Jurkat, Clone E6-1 (cell line): ENCODE measurements at regions not wholly inside any gene's neighbourhood (a gene's known extent, or its start where the extent isn't known, plus 50 kb on each side); places are given as distances from the start of the nearest gene placed in this dataset.

Source experiments
- DNase-seq: peaks from one replicate; pipeline ENCODE4 v3.0.0-alpha.2; 2011; ENCODE audit warnings: low read depth, low spot score
- H3K4me3 ChIP-seq: 2 replicates; pipeline ENCODE4 v1.5.1; 2011; ENCODE audit warnings: mild to moderate bottlenecking, low read length, control low read depth, moderate library complexity

DNA sequence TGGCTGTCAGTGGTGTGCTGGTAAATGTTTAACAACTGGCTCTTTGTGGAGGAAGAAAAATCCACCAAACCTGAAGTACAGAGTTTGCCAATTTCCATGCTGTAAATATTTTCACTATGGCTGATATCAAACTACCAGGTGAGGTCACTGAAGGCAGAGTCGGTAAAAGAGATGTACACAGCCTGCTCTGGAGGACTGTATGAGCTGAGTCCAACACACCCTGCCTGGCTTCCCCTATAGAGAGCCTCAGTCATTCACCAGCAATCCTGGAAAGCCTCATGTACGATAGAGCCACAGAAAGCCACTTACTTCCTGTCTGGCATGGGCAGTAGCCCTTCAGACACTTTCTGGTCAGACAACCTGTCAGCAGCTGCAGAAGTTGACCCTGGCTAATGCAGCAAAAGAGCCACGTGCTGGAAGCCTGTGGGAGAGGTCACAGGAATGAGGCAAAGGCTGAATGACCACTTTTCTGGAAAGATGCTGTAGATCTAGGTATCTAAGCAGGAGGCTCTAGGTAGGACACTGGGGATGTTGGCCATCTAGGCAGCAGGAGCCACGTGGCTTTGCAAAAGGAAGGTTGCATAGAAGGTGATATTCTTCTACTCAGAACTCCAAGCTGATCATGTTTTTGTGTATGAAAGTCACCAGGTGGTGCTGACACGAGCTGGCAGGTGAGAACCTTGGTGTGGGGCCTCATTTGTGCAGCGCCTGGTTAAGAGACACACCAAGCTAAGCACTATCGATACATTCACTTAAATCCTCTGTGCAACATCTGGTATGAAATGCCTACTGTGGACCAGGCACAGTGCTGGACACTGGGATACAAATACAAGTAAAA, 553.9 kb downstream of the VRK1 start:
- H3K4me3 ChIP-seq = no peak overlapping the region
- no peak for DNase-seq

DNA sequence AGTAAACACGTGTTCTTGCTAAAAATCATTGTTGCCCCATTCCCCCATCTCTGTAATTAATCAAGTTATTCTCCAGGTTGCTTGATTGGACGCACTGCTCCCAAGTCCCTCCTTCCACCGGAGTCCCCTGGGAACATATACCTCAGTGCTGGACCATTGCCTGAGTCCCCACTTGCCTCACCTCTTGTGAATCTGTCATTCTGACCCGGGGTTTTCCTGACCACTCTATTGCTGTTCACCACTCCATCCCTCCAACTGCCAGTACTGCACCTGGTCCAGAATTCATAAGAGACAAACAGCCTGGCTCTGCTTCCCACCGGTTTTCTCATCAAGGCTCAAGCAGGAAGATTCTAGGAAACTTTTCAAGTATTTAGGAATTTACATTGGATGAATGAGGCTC, 555.9 kb downstream of the VRK1 start:
- no peak for DNase-seq

DNA sequence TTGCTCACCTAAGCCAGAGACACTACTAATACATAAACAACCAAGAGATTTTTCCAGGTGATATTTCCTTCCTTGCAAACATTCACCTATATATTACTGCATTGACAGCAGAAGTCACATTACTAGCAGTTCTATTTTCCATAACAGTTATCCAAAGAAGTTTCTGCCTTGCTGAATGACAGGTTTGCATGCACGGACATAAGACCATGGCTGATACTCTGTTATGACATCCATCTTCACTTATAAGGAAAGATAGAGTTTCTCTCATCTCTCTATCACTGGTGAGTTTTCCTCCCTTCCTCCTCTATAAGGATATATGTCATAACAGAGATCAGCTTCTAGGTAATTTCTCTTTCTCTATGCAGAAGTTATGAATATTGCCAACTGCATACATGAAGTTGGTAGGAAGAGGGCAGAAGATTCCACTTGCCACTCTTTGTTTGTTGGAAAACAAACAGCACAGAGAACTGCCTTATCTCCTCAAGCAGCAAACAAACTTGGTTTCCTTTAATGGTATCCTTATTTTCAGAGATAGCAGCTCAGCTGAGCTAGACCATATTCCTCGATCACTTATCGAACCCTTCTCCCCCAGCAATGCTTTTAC, 557.0 kb downstream of the VRK1 start:
- no peak for DNase-seq

More for the DNA sequence above, 555.9 kb downstream of the VRK1 start:
- no peak overlapping the region for H3K4me3 ChIP-seq

DNA sequence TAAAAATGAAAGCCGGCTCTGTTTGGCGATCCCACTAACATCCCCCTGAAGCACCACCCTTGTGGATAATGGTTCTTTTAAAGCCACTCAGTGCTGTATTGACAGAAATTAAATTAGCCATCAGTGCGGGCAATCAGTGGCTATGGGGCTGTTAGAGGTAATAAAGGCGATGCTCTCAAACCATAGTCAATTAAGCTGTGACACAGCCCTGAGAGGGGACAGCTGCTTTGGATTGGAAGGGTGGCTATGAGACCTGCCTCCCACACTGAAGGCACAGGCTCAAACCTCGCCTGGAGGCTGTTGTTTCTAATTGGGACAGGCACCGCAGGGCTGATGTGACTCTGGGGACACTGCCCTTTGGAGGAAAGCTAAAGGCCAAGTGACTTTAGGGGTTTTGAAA, 562.2 kb downstream of the VRK1 start:
- DNase-seq = no peak
- no peak overlapping the region for H3K4me3 ChIP-seq

More for the DNA sequence above, 557.0 kb downstream of the VRK1 start:
- no peak overlapping the region for H3K4me3 ChIP-seq

DNA sequence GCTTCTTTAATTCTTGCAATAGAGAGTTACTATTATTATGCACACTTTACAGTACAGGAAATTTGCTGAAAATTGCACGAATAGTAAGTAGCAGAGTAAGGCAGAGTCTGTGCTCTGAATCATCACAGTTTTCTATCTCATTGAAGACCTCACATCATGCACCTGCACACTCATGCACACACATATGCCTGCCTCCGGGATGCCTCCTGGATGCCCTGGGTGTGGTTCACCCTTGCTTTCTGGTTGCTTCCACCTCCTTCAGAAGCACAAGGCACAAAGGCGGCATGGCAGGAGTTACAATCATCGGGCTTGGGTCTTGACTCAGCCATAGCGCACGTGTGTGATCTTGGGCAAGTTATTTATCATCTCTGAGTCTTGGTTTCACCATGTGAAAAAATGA, 564.0 kb downstream of the VRK1 start:
- H3K4me3 ChIP-seq = no peak overlapping the region
- no peak for DNase-seq

DNA sequence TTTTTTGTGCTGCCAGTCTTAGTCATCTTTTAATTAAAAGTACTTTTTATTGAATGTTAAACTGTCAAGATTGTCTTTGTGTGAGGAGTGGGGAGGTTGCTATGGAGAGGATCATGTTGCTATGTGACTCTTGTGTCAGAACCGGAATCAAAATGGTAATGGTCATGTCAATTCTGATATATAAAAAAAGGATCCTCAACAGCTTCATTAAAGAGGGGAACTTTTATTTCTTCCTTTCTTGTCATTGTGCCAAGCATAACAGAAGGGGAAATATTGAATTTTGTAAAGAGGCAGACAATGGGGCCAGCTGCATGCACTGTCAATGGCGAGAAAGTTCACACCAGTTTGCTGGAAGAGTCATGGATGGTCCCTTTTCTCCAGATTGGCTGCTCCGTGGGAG, 564.8 kb downstream of the VRK1 start:
- DNase-seq = no peak
- H3K4me3 ChIP-seq = no peak overlapping the region

DNA sequence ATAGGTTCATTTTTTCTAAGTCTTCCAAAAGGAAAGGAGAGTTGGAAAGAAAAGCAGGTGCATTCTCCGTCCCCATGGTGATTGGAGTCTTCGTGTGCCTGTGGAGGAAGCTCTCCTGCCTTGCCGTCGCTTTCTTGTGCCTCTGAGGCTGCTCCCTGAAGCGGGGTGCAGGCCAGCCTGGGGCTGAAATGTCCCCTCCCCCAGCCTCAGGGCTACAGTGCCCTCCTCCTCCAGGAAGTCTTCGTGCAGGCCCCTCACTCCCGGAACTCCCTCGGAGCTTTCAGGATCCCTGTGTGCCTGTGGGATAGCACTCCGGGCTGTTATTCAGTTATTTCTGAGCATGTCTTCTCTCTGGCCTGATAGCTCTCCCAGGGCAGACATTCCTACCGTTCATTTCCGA, 569.2 kb downstream of the VRK1 start:
- DNase-seq = no peak

DNA sequence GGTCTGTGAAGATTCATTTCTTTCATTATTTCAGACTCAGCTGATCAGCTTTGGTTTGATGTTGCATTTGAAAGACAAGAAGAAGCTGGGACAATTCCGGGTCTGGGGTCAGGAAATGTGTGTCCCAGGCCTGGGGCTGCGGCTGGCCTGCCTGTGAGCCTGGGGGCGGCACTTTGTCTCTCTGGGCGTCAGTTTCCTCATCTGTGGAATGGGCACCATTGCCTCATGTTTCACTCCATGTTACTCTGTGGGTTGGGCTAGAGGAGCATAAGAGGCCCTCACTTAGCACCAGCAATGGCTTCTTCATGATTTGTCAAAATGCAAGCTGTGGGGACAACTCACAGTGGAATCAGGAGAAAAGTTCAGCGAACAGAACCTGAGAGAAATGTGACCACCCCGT, 570.1 kb downstream of the VRK1 start:
- DNase-seq = no peak
- H3K4me3 ChIP-seq = no peak overlapping the region

More for the DNA sequence above, 569.2 kb downstream of the VRK1 start:
- H3K4me3 ChIP-seq = no peak overlapping the region

DNA sequence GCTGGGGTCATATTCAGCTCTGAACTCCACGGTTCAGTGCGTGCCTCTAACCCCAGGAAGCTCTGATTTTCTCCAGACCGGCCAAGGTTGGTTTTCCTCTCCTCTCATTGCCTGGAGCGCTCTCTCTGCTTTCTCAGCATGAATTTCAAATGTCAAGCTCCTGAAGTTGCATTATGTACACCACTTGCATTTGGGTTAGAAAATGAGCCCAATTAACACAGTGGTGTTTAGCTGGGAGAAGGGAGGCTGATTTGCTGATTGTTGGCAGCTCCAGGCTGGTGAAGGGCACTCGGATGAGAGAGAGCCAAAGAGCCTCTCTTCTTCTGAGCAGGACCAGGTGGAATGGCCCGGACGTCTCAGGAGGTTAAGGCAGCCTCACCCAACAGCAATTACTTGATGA, 570.9 kb downstream of the VRK1 start:
- H3K4me3 ChIP-seq = no peak overlapping the region
- DNase-seq = no peak

DNA sequence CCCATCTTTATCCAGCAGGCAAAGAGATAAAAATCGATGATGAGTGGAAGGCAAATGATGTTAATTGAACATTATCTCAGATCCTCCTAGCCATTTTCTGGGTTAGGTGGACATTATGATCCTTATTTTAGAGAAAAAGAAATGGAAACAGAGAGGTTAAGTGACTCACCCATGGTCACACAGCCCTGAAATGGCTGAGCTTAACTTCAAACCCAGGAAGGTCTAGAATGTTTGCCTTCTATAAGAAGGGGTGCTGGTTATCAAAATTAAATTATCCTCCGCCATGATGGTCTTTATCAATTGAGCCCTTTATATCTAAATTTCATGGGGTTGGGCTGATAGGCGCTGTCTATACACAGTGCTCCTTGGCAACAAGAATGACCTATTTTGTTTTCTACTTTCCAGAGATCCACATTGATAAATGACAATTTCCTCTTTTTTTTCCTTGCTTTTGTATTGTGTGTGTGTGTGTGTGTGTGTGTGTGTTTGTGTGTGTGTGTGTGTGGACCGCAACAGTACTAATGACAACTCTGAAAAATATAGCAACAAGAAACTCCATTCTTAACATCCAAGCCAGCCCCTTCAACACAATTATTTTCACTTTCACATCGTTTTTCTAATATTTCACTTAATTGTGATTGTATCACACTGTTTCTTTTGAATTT, 571.9 kb downstream of the VRK1 start:
- DNase-seq = no peak
- no peak overlapping the region for H3K4me3 ChIP-seq

DNA sequence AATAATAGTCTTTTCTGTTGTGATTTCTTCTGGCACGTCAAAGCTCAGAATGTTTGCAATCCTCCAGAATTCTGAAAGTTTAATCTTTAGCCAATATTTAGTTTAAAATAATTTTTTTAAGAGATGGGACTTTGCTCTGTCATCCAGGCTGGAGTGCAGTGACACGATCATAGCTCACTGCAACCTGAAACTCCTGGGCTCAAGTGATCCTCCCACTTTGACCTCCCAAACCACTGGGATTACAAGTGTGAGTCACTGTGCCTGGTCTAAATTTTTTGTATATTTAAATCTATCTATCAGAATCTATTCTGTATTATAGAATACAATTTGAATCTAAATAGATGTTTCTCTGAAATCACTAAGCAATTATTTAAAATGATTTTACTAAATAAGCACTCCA, 572.7 kb downstream of the VRK1 start:
- no peak for DNase-seq
- no peak overlapping the region for H3K4me3 ChIP-seq

DNA sequence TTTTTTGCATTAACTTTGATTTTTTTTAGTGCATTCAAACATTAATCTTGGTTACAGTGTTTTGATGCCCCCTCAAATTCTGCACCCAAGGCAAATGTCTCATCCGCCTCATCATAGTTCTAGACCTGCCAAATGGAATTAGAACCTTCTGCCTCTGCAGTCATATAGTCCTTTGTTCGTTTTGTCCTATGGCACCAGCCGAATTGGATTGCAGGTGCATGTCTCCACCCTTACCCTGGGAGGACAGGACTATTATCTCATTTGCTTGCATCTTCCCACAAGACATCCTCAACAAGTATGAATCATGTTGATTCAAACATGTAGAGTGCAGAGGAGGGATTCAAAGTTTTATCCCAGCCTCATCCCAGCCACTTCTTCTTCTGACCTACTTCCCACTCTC, 579.1 kb downstream of the VRK1 start:
- no peak for DNase-seq
- no peak overlapping the region for H3K4me3 ChIP-seq

DNA sequence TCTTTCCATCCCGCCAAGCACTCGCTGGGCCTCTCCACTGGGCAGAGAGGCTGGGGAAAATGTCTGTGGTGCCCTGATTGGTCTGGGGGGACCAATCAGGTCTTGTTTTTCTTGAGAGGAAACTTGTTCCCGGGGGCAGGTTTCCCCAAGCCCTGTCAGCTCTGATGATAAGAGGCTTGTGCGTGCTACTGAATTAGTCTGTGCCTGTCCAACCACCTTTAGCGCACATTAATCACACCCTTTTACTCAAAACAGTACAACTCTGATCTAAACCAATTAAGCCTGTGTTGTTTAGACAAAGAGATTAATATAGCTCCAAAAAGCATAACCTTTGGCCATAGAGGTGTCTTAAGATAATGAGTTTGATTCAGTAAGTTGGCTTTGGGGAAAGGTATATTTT, 580.4 kb downstream of the VRK1 start:
- no peak for DNase-seq
- H3K4me3 ChIP-seq = no peak overlapping the region

DNA sequence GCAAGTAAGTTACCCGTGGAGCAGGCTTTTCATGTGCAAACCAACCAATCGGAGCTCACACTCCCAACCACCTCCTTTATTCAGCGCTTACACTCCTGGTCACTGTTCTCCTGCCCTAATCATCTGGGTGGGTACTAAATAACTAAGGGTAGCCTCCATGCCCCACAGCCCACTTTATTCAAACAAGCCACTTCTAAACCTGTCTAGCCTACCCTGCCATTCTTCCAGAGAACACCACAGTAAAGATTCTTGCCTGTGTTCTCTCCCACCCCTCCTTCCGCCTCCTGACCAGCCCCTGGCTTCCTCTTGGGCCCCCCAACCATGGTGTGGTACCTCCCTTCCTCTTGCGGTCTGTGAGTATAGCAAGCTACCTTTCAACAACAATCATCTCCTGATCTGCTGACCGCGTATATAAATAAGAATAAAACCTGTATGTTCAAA, 581.9 kb downstream of the VRK1 start:
- no peak overlapping the region for H3K4me3 ChIP-seq
- DNase-seq = no peak

DNA sequence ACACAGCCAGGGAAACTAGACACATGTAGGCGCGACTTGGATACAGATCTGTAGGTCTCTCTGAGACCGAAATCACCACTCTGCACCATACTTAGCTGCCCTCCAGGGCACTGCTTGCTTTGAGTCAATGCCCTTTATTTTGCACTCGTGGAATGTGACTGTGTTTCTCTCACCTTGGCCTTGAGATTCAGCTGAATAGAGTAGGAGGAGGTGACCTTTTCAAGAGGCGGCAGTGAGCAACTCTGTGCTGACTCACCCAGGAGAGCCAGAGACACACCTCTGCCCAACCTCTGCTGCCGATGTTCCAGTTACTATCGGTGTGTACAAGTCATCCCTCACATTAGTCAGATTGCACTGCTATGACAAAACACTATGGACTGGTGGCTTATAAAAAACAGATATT, 583.4 kb downstream of the VRK1 start:
- DNase-seq = no peak
- no peak overlapping the region for H3K4me3 ChIP-seq

DNA sequence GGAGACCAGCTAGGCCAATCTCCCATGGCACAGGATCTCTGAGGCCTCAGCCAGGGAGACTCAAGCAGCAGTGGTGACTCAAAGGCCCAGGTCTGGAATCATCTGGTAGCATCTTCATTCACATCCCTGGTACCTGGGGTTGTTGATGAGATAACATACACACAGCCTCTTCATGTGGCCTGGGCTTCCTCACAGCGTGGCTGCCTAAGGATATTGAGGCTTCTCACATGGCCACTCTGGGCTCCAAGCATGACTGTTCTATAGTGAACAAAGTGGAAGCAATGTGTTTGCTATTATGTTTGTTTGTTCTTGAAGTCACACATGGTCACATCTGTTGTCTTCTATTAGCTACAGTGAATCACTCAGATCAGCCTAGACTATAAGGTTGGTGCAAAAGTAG, 584.1 kb downstream of the VRK1 start:
- peak; percentile 17 for DNase-seq
- no peak overlapping the region for H3K4me3 ChIP-seq

DNA sequence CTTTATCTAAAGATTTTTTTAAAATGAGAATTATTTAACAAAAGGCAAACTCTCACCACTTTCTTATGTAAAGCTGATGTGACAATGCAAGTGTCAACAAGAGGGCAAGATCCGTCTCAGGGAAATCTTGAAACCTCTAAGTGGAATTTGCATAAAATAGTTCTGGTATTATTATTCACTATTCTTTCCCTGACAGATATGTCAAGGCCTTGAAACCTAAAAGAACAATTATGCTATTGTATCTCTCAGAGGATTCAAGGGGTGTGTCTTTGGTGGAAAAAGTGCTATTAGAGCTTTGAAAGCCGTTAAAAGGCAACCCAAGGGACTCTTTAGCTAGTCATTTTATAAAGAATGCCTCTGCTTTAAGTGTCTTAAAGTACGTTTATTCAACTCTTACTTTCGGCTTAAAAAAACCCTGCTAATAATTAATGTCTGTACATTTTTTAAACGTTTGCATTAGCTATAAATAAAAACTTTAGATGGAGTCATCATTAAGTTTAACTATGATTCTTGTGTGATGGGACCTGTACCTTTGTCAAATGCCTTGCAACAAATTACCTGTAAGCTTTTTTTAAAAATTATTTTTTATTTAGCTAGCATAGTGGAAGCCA, 585.5 kb downstream of the VRK1 start:
- DNase-seq = no peak
- no peak overlapping the region for H3K4me3 ChIP-seq

DNA sequence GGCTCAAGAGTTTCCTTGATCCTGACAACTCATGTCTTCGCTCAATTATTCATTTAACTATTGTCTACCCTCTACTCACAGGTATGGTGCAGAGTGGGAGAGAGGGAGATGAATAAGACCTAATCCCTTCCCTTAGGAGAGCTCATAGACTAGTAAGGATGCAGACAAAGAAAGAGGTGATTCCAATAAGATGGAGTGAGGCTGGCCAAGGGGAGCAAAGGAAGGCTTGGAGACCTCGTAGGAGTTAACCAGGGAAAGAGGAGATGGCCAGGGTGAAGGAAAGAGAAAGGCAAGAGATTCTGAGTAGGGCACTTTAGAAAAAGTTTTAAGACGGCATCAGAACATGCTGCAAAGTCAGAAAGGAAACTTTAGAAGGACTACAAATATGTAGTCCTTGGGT, 588.5 kb downstream of the VRK1 start:
- H3K4me3 ChIP-seq = no peak overlapping the region
- DNase-seq = no peak

DNA sequence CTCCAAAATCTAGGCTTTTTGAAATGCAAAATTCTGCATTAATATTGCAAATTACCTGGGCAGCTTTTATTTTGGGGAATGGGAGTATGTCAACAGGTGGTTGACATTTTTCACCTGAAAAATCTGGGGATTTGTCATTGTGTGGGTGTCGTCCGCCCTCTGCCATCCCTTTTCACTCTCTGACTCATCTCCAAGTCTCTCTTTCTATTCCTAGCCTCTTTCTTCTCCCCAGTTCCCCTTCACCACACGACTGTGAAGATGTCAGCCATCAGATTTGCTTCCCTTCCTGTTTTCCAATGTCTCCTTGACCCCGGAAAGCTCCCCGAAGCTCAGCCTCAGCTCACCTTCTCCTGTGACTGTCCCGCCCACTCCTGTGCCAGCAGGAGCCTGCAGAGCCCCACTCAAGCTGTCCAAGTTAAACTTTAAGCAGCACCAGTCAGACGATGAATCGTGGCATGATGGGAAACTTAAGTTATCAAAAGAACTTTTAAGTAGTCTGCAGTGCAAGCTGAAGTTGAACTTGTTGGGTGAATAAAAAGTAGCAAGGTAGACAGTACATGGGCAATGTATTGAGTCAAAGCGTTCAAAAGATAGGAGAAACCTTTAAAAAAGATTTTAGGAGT, 590.2 kb downstream of the VRK1 start:
- H3K4me3 ChIP-seq = no peak overlapping the region
- no peak for DNase-seq

DNA sequence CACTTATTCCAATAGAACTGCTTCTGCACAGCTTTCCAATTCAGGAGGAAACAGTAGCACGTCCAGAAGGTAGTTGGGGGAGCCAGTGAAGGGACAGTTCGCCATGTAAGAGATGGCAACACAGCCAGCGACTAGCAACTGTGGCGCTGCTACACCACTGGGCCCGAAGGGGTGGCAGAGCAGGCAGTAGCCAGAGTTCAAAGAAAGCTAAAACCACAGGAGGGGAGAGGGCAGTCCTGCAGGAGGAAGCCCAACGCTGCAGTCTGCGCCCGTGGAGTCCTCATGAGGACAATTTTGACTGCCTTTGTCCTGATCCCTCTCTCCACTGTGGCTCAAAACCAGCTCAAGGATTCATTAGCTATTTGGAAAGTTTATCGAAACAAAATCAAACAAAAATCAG, 591.2 kb downstream of the VRK1 start:
- no peak overlapping the region for H3K4me3 ChIP-seq
- no peak for DNase-seq
